GM12801 (cell line): ENCODE measurements at regions not wholly inside any gene's neighbourhood (a gene's known extent, or its start where the extent isn't known, plus 50 kb on each side); places are given as distances from the start of the nearest gene placed in this dataset.

ENCODE experiments used
- CTCF ChIP-seq: IDR thresholded peaks from one replicate; pipeline ENCODE4 v1.5.1; 2011; ENCODE audit warnings: control low read depth; ENCODE audit not compliant: insufficient read length; ENCODE audit errors: extremely low read depth

DNA sequence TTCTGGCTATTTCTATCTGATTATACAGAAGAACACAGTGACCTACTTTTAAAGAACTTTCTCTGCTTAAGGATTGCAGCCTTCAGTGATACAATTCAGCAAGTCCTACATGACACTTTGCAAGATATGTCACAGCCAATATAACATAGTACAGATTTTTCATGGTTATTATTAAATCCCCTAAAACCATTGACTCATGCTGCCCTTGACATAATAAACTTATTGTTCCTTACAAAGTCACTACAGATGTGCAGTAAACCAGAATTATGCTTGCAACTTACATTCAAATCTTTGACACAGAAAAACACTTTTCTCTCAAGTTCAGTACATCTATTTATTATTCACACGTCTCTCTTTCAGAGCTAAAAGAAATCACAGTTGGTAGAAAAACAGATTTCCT, 1136.3 kb upstream of the ACO1 start:
- TF ChIP-seq CTCF, result no peak

GRCh38 chr9:31251386-31251785, 1133.1 kb upstream of the ACO1 start:
- no peak for TF ChIP-seq CTCF

- no peak for TF ChIP-seq CTCF
Observed at GRCh38 chr9:31253800-31254762, 1130.4 kb upstream of the ACO1 start.

DNA sequence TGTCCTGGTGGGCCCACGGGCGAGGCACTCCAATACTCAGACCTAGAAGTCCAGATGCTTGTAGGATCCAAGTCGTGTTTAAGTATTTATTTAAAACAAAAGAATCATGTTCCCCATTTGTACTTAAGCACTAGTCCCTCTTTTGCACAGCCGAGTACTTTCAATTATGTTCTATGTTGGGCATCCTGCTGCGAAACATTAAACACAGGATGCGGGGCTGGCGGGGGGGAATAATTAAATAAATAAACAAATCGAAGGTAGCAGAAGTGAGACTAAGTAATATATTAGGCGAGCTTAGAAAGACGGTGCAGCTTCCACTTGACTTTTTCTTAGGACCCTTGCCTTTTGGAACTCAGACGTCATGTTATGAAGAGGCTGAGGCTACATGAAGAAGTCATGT, 1129.2 kb upstream of the ACO1 start:
- no peak for TF ChIP-seq CTCF

GRCh38 chr9:31259824-31260223, 1124.6 kb upstream of the ACO1 start:
- TF ChIP-seq CTCF, result no peak

DNA sequence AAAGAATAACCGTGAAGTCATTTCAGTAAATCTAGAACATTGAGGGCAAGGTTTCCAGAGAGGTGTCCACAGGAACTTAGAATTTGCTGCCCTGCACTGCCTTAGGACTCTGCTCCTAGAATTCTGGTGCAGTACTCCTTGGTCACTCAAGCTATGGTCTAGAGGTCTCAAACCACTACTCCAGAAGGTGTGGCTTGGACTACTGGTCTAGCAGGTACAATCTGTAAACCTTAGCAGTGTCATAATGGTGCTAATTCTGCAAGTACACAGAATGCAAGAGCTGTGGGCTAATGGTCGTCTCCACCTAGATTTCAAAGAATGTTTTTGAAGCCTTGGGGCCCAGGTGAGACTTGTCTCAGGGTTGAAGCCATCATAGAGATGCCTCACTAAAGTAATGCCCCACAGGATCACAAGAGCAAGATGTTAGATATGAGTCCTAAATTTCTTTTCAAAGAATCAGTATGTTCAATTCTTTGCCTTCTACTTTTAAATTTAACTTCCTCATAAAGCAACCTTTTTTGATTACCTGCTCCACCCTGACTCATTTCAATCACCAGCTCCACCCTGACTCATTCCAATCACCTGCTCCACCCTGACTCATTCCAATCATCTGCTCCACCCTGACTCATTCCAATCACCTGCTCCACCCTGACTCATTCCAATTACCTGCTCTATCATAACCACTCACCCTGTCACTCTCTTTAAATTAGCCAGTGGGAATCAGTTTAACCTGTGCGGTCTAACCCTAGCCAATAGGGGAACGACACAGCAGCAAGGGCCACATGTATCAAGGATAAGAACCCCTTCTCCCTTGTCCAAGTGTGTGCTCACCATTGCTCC, 1111.8 kb upstream of the ACO1 start:
- TF ChIP-seq CTCF, result no peak

- TF ChIP-seq CTCF, result no peak
Observed at GRCh38 chr9:31275419-31275818, 1109.0 kb upstream of the ACO1 start.
